ENCODE measurements at regions not wholly inside any gene's neighbourhood (a gene's known extent, or its start where the extent isn't known, plus 50 kb on each side); places are given as distances from the start of the nearest gene placed in this dataset.

DNA sequence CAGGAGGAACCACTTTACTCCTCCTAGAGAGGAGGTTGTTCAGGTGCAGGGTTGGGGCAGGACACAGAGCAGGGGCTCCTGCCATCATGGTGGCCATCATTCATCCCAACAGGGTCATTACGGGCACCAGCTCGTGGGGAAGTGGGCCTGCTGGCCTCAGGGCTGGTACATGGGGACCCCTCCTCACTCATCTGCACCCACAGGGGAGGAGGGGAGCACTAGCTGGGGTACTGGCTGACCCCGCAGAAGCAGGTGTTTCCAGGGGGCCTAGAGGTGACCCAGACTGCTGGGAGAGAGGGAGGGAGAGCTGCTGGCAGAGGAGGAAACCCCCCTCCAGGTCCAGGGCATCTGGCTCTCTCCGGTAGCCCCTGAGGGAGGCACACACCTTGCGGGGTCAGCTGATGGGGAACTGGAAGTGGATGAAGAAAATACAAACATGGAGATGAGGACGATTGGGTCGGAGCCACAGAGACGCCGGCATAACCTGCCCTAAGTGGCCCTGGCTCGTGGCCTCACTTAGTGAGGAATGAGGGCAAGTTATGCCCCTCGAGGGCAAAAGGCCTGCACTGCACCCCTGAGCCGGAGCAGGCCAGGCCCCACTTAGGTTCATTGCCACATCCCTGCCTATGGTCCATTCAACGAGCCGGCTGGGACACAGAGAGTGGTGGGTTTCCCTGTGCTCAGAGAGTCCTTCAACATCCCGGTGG is 76.2 kb downstream of the SOX1 start:
- TF ChIP-seq, protein P1, sequence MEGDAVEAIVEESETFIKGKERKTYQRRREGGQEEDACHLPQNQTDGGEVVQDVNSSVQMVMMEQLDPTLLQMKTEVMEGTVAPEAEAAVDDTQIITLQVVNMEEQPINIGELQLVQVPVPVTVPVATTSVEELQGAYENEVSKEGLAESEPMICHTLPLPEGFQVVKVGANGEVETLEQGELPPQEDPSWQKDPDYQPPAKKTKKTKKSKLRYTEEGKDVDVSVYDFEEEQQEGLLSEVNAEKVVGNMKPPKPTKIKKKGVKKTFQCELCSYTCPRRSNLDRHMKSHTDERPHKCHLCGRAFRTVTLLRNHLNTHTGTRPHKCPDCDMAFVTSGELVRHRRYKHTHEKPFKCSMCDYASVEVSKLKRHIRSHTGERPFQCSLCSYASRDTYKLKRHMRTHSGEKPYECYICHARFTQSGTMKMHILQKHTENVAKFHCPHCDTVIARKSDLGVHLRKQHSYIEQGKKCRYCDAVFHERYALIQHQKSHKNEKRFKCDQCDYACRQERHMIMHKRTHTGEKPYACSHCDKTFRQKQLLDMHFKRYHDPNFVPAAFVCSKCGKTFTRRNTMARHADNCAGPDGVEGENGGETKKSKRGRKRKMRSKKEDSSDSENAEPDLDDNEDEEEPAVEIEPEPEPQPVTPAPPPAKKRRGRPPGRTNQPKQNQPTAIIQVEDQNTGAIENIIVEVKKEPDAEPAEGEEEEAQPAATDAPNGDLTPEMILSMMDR (conservative IDR thresholded peaks at IDR 0.05) = no peak
- TF ChIP-seq EZH2 (IDR thresholded peaks at IDR 0.05; ENCODE audit: low read depth) = no peak

Data from PC-9 (cell line).